Natural killer cell (primary cell): ENCODE measurements at regions not wholly inside any gene's neighbourhood (a gene's known extent, or its start where the extent isn't known, plus 50 kb on each side); places are given as distances from the start of the nearest gene placed in this dataset.

Experiments
- ATAC-seq, 3 donors: fragments of 150-1000 bp in 2 of 3; fragments of 200-7000 bp in 1 of 3; cut with Tn5 transposase; 1 replicate in 1 of 3; 2 replicates in 2 of 3; pipeline ENCODE4 v1.10.0; 2021; ENCODE audit warnings: mild to moderate bottlenecking in 2 of 3, moderate library complexity in 2 of 3
- DNase-seq, 2 donors: peaks; one replicate each; pipeline versions ENCODE4 v3.0.0 to v3.0.0-alpha.2; 2013 to 2021; ENCODE audit warnings: mixed read lengths in 1 of 2
- H3K27ac ChIP-seq: one replicate; pipeline ENCODE4 v1.5.1; 2013; ENCODE audit warnings: mild to moderate bottlenecking, low read length
- H3K27me3 ChIP-seq: one replicate; pipeline ENCODE4 v1.6.1; 2013; ENCODE audit warnings: low read length; ENCODE audit not compliant: control insufficient read depth, insufficient read depth
- H3K36me3 ChIP-seq: one replicate; pipeline ENCODE4 v1.6.1; 2013; ENCODE audit warnings: low read length; ENCODE audit not compliant: control insufficient read depth, insufficient read depth
- H3K4me1 ChIP-seq: one replicate; pipeline ENCODE4 v1.6.1; 2013; ENCODE audit warnings: low read length; ENCODE audit not compliant: control insufficient read depth, insufficient read depth
- H3K4me3 ChIP-seq: one replicate; pipeline ENCODE4 v1.5.1; 2013; ENCODE audit warnings: low read length
- H3K9me3 ChIP-seq: one replicate; pipeline ENCODE4 v1.6.1; 2013; ENCODE audit warnings: low read length; ENCODE audit not compliant: control insufficient read depth, insufficient read depth
- H3K27ac Mint-ChIP-seq, 2 donors: one replicate each; pipeline ENCODE4 v1.8.0; 2022; ENCODE audit warnings: mild to moderate bottlenecking in 2 of 2, mixed read lengths in 2 of 2, moderate library complexity in 1 of 2
- H3K27me3 Mint-ChIP-seq, 2 donors: one replicate each; pipeline ENCODE4 v1.8.0; 2022; ENCODE audit warnings: low read depth in 2 of 2, mixed read lengths in 2 of 2
- H3K36me3 Mint-ChIP-seq: one replicate; pipeline ENCODE4 v1.8.0; 2022; ENCODE audit warnings: mixed read lengths
- H3K4me1 Mint-ChIP-seq, 2 donors: one replicate each; pipeline ENCODE4 v1.8.0; 2022; ENCODE audit warnings: mixed read lengths in 2 of 2
- H3K4me3 Mint-ChIP-seq: one replicate; pipeline ENCODE4 v1.8.0; 2022; ENCODE audit warnings: mild to moderate bottlenecking, moderate library complexity, mixed read lengths
- H3K9me3 Mint-ChIP-seq, 2 donors: one replicate each; pipeline ENCODE4 v1.8.0; 2022; ENCODE audit warnings: mixed read lengths in 2 of 2
- WGBS: methylation state at CpG from one replicate; pipeline ENCODE4 v1.1.7; 2013; ENCODE audit warnings: missing lambda C conversion rate; ENCODE audit not compliant: insufficient coverage; 5-methylcytosine and 5-hydroxymethylcytosine counted together
- intact Hi-C: fragments of 100-400 bp; cut with micrococcal nuclease; formaldehyde crosslinking; loops from one replicate; pipeline ENCODE4 v1.14.2; 2022
- TF ChIP-seq, protein P1 (sequence below): fragments of 200-600 bp; IDR thresholded peaks from one replicate; pipeline ENCODE4 v1.8.0; 2022; ENCODE audit warnings: antibody characterized with exemption

DNA sequence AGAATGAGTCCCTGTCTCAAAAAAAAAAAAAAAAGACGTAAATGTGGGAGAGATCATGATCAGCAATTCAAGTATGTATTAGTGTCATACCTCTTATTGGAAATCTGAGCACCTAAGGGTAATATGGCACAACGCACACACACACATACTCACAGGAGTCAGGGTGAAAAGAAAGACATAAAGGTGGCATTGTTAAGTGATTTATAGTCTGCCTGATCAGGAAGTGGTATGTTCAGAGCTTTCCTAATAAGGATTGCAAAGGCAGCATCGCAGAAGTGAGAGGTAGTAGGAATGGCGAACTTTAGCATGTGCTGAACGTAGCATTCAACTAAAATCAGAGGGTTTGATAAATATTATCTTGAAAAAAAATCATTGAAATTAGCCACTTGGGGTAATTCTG lies 854.3 kb downstream of the METTL15 start:
- H3K9me3 Mint-ChIP-seq, result peaks cover 11 to 14% of the 10 kb centered on the region in 2 donors
- no peaks in the 10 kb centered on the region for H3K36me3 Mint-ChIP-seq
- H3K27me3 ChIP-seq, result no peaks in the 10 kb centered on the region
- no peaks in the 10 kb centered on the region for H3K4me1 ChIP-seq
- intact Hi-C loops, result no loop called here
- H3K4me3 ChIP-seq, result no peak overlapping the region
- WGBS, result 69% methylated on average over 3 of the region's 5 CpGs
- DNase-seq (no peak), ATAC-seq (no peak)
- no peaks in the 10 kb centered on the region for H3K4me1 Mint-ChIP-seq
- no peak overlapping the region for H3K27ac ChIP-seq
- no peaks in the 10 kb centered on the region for H3K36me3 ChIP-seq
- no peaks in the 10 kb centered on the region for H3K27me3 Mint-ChIP-seq
- no peak overlapping the region for H3K4me3 Mint-ChIP-seq
- H3K9me3 ChIP-seq, result peaks cover 2% of the 10 kb centered on the region
- TF ChIP-seq, protein P1, sequence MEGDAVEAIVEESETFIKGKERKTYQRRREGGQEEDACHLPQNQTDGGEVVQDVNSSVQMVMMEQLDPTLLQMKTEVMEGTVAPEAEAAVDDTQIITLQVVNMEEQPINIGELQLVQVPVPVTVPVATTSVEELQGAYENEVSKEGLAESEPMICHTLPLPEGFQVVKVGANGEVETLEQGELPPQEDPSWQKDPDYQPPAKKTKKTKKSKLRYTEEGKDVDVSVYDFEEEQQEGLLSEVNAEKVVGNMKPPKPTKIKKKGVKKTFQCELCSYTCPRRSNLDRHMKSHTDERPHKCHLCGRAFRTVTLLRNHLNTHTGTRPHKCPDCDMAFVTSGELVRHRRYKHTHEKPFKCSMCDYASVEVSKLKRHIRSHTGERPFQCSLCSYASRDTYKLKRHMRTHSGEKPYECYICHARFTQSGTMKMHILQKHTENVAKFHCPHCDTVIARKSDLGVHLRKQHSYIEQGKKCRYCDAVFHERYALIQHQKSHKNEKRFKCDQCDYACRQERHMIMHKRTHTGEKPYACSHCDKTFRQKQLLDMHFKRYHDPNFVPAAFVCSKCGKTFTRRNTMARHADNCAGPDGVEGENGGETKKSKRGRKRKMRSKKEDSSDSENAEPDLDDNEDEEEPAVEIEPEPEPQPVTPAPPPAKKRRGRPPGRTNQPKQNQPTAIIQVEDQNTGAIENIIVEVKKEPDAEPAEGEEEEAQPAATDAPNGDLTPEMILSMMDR, result no peak
- H3K27ac Mint-ChIP-seq, result no peak overlapping the region

DNA sequence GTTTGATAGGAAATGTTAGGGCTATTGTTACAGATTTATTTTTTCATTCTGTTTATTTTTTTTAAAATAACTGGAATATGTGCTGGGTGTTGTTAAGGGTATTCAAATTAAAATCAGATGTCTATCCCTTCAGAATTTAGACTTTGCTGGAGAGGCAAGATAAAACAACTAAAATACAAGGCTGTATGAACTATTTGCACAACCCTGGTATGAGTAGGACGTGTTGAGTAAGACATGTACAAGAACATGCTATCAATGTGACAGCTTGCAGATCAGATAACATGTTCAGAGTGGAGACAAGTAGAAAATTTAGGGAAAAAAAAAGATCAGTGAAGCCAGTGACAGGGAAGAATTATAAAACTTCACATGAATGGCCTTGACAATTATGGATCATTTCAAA lies 853.5 kb downstream of the METTL15 start:
- H3K4me1 Mint-ChIP-seq, result no peaks in the 10 kb centered on the region
- no peaks in the 10 kb centered on the region for H3K36me3 Mint-ChIP-seq
- TF ChIP-seq, protein P1, result no peak
- no peak overlapping the region for H3K4me3 Mint-ChIP-seq
- no peaks in the 10 kb centered on the region for H3K27me3 Mint-ChIP-seq
- H3K9me3 ChIP-seq, result peaks cover 2% of the 10 kb centered on the region
- DNase-seq (no peak), ATAC-seq (no peak)
- H3K9me3 Mint-ChIP-seq, result peaks cover 12 to 16% of the 10 kb centered on the region in 2 donors
- no peaks in the 10 kb centered on the region for H3K4me1 ChIP-seq
- H3K27me3 ChIP-seq, result no peaks in the 10 kb centered on the region
- WGBS, result 53% methylated on average over 1 of the region's 1 CpG
- no peaks in the 10 kb centered on the region for H3K36me3 ChIP-seq
- no peak overlapping the region for H3K27ac Mint-ChIP-seq
- intact Hi-C loops, result no loop called here
- no peak overlapping the region for H3K27ac ChIP-seq
- H3K4me3 ChIP-seq, result no peak overlapping the region

DNA sequence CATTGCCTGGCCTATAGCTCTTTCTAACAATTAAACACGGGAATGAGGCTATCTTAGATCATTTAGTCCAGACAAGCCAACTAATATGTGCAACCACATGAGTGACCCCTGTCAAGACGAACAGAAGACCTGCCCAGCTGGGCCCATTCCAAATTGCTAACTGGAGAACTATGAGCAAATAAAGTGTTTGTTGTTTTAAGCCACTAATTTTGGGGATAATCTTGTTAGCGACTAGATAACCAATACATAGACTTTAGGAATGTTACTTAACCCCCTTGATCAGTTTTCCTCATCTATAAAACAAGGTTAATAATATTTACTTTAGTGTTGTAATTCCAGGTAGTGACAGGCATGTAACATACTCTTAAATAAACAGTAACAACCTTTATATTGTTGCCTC lies 848.3 kb downstream of the METTL15 start:
- TF ChIP-seq, protein P1, result no peak
- Histone ChIP-seq H3K4me1 (no peaks in the 10 kb centered on the region), H3K27ac (no peak overlapping the region), H3K4me3 (no peak overlapping the region), H3K36me3 (no peaks in the 10 kb centered on the region), H3K27me3 (no peaks in the 10 kb centered on the region), H3K9me3 (peaks cover 4% of the 10 kb centered on the region)
- intact Hi-C loops, result no loop called here
- no peaks in the 10 kb centered on the region for H3K36me3 Mint-ChIP-seq
- 68% methylated on average over 2 of the region's 3 CpGs for WGBS
- no peaks in the 10 kb centered on the region for H3K4me1 Mint-ChIP-seq
- DNase-seq, result no peak
- no peaks in the 10 kb centered on the region for H3K27me3 Mint-ChIP-seq
- H3K9me3 Mint-ChIP-seq, result peaks cover 6 to 9% of the 10 kb centered on the region in 2 donors
- no peak overlapping the region for H3K27ac Mint-ChIP-seq
- ATAC-seq, result no peak
- no peak overlapping the region for H3K4me3 Mint-ChIP-seq

DNA sequence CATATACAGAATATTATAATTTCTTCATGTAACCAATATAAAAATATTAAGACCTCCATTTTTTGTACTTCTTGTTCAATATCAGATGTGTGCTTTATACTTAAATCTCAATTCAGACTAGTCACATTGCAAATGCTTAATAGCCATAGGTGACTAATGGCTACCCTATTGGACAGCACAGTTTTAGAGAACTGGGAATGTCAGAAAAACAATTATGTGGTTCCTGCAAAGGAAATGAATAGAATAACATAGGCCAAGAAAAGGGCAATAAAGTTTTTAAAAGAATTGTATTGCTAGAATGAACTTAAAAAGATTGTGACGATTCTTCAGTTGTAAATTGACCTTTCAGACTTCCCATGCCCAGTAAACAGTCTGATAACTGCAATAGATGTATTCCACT lies 843.0 kb downstream of the METTL15 start:
- no peaks in the 10 kb centered on the region for H3K9me3 ChIP-seq
- H3K27me3 ChIP-seq, result no peaks in the 10 kb centered on the region
- TF ChIP-seq, protein P1, result no peak
- H3K4me3 ChIP-seq, result no peak overlapping the region
- Mint-ChIP-seq H3K9me3 (peaks cover 6 to 13% of the 10 kb centered on the region in 2 donors), H3K4me3 (no peak overlapping the region), H3K27ac (no peak overlapping the region), H3K27me3 (no peaks in the 10 kb centered on the region), H3K36me3 (peaks cover 6% of the 10 kb centered on the region), H3K4me1 (no peaks in the 10 kb centered on the region)
- no CpG with 5 or more reads among the region's 1 CpG for WGBS
- intact Hi-C loops, result no loop called here
- no peaks in the 10 kb centered on the region for H3K36me3 ChIP-seq
- DNase-seq, result no peak
- no peaks in the 10 kb centered on the region for H3K4me1 ChIP-seq
- ATAC-seq, result no peak
- H3K27ac ChIP-seq, result no peak overlapping the region
